ENCODE measurements at regions not wholly inside any gene's neighbourhood (a gene's known extent, or its start where the extent isn't known, plus 50 kb on each side); places are given as distances from the start of the nearest gene placed in this dataset.

GRCh38 chr9:90445391-90445790, 197.2 kb downstream of the DIRAS2 start:
- TF ChIP-seq, protein P1, sequence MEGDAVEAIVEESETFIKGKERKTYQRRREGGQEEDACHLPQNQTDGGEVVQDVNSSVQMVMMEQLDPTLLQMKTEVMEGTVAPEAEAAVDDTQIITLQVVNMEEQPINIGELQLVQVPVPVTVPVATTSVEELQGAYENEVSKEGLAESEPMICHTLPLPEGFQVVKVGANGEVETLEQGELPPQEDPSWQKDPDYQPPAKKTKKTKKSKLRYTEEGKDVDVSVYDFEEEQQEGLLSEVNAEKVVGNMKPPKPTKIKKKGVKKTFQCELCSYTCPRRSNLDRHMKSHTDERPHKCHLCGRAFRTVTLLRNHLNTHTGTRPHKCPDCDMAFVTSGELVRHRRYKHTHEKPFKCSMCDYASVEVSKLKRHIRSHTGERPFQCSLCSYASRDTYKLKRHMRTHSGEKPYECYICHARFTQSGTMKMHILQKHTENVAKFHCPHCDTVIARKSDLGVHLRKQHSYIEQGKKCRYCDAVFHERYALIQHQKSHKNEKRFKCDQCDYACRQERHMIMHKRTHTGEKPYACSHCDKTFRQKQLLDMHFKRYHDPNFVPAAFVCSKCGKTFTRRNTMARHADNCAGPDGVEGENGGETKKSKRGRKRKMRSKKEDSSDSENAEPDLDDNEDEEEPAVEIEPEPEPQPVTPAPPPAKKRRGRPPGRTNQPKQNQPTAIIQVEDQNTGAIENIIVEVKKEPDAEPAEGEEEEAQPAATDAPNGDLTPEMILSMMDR (IDR thresholded peaks at IDR 0.05; ENCODE audit: low read depth, low read length) = no peak
- no peak for TF ChIP-seq MYC (IDR thresholded peaks at IDR 0.05; ENCODE audit: low read depth, low read length)
